ENCODE measurements at regions not wholly inside any gene's neighbourhood (a gene's known extent, or its start where the extent isn't known, plus 50 kb on each side); places are given as distances from the start of the nearest gene placed in this dataset.

DNA sequence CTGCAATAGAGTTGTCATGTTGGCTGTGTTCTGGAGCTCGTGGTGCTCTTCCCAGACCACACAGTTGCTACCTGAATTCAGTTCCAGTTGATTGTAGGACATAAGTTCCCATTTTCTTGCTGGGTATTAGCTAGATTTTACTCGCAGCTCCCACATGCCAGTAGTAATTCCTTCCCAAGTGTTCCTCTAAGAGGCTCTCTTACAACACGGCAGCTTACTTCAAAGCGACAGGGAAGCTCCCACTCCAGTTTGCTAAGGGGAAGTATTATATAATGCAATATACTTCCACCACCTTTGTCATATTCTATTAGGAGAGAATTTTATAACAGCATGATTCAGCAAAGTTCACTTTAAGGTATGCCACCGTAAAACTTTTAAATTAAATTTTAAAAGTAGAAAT lies 623.0 kb downstream of the SLCO4C1 start:
- H3K9me3 Mint-ChIP-seq = no peaks in the 10 kb centered on the region
- H3K27me3 Mint-ChIP-seq (ENCODE audit: low read depth, poor library complexity) = no peaks in the 10 kb centered on the region
- TF ChIP-seq, protein P1, sequence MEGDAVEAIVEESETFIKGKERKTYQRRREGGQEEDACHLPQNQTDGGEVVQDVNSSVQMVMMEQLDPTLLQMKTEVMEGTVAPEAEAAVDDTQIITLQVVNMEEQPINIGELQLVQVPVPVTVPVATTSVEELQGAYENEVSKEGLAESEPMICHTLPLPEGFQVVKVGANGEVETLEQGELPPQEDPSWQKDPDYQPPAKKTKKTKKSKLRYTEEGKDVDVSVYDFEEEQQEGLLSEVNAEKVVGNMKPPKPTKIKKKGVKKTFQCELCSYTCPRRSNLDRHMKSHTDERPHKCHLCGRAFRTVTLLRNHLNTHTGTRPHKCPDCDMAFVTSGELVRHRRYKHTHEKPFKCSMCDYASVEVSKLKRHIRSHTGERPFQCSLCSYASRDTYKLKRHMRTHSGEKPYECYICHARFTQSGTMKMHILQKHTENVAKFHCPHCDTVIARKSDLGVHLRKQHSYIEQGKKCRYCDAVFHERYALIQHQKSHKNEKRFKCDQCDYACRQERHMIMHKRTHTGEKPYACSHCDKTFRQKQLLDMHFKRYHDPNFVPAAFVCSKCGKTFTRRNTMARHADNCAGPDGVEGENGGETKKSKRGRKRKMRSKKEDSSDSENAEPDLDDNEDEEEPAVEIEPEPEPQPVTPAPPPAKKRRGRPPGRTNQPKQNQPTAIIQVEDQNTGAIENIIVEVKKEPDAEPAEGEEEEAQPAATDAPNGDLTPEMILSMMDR (IDR thresholded peaks at IDR 0.05) = no peak
- H3K27ac Mint-ChIP-seq = no peak overlapping the region
- peaks cover 15% of the 10 kb centered on the region for H3K4me1 Mint-ChIP-seq
- H3K4me3 Mint-ChIP-seq = no peak overlapping the region
- DNase-seq = no peak
- no peaks in the 10 kb centered on the region for H3K36me3 Mint-ChIP-seq (ENCODE audit: low read depth)

DNA sequence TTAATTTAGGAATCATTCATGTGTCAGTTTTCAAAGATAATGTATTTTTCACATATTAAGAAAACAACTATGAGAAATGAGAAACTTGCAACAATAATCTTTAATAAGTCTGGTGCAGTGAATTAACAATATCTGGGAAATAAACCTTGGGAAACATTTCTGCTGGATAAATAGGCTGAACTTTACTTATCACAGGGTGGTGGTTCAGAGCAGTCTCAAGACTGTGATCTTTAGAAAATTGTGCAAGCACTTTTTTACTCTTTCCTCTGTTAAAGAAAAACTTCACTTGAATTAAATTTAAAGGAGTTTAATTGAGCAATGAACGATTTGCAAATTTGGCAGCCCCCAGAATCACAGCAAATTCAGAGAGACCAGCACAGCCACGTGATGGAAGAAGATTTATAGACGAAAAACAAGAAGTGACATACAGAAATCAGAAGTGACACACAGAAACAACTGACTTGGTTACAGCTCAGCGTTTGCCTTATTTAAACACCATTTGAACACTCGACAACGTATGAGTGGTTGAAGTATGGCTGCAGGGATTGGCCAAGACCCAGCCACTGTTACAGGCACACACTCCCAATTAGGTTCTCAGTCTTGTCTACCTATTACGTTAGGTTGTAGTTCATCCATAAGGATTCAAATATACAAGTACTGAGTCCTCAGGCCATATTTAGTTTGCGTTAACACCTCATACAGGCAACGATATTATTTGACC lies 631.9 kb downstream of the SLCO4C1 start:
- Mint-ChIP-seq H3K27ac (no peak overlapping the region), H3K4me1 (no peaks in the 10 kb centered on the region), H3K36me3 (ENCODE audit: low read depth) (no peaks in the 10 kb centered on the region), H3K9me3 (no peaks in the 10 kb centered on the region), H3K4me3 (no peak overlapping the region), H3K27me3 (ENCODE audit: low read depth, poor library complexity) (no peaks in the 10 kb centered on the region)
- TF ChIP-seq, protein P1 (IDR thresholded peaks at IDR 0.05) = no peak
- DNase-seq = no peak

DNA sequence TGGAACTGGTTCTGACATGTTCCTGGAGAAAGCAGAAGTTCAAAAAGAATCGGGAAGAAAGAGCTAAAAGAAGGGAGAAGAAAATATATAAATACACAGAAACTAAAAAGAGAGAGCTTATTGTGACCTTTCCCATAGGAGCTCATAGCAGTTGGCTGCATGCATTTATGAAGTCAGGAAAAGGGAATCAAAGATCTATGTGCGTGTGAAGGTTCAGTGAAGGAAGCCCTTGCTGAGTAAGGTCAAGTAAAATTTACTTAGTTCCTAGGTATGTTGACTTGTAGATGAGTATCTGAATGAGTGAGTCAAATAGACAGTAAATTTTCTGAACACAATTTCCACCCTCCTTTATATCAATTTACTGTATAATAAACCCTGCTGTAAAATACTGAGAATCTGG lies 632.5 kb downstream of the SLCO4C1 start:
- H3K4me1 Mint-ChIP-seq = no peaks in the 10 kb centered on the region
- DNase-seq = no peak
- TF ChIP-seq, protein P1 (IDR thresholded peaks at IDR 0.05) = no peak
- H3K27me3 Mint-ChIP-seq (ENCODE audit: low read depth, poor library complexity) = peaks cover 6% of the 10 kb centered on the region
- no peaks in the 10 kb centered on the region for H3K9me3 Mint-ChIP-seq
- no peaks in the 10 kb centered on the region for H3K36me3 Mint-ChIP-seq (ENCODE audit: low read depth)
- no peak overlapping the region for H3K4me3 Mint-ChIP-seq
- no peak overlapping the region for H3K27ac Mint-ChIP-seq

DNA sequence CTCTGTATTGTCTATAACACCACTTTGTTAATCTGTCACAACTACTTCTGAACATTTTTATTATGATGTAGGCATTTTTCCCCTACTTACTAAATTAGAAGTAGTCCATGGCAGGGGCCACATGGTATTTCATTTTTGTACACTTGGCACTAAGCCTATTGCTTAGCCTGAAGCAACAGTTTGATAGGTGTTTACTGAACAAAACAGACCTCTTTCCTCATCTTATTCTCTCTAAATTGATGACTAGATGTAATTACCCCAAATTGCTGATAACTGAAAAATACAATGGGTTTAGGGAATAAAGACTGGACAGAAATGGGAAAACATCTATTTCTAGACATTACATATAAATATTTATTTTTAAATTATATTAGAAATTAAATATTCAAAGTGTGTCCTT lies 633.8 kb downstream of the SLCO4C1 start:
- no peaks in the 10 kb centered on the region for H3K36me3 Mint-ChIP-seq (ENCODE audit: low read depth)
- H3K9me3 Mint-ChIP-seq = no peaks in the 10 kb centered on the region
- TF ChIP-seq, protein P1 (IDR thresholded peaks at IDR 0.05) = no peak
- H3K27me3 Mint-ChIP-seq (ENCODE audit: low read depth, poor library complexity) = peaks cover 7% of the 10 kb centered on the region
- no peak for DNase-seq
- no peak overlapping the region for H3K27ac Mint-ChIP-seq
- H3K4me3 Mint-ChIP-seq = no peak overlapping the region
- no peaks in the 10 kb centered on the region for H3K4me1 Mint-ChIP-seq

DNA sequence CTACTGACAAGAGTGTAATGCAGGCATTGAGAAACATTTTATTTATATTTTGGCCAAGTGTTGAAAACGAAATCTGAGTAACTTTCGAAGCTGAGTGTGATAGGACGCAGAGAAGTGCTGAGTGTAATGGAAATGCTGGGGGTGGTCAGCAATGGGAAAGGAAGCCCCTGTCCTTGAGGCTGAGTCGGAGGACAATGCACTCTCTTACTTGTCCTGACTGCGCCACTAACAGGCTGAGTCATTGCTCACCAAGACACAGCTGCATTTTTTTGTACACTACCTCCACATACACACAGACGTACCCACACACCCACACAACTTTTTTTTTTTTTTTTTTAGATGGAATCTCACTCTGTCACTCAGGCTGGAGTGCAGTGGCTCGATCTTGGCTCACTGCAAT lies 637.7 kb downstream of the SLCO4C1 start:
- no peaks in the 10 kb centered on the region for H3K4me1 Mint-ChIP-seq
- peaks cover 7% of the 10 kb centered on the region for H3K27me3 Mint-ChIP-seq (ENCODE audit: low read depth, poor library complexity)
- H3K4me3 Mint-ChIP-seq = no peak overlapping the region
- H3K9me3 Mint-ChIP-seq = no peaks in the 10 kb centered on the region
- no peaks in the 10 kb centered on the region for H3K36me3 Mint-ChIP-seq (ENCODE audit: low read depth)
- H3K27ac Mint-ChIP-seq = no peak overlapping the region
- TF ChIP-seq, protein P1 (IDR thresholded peaks at IDR 0.05) = no peak
- DNase-seq = no peak

DNA sequence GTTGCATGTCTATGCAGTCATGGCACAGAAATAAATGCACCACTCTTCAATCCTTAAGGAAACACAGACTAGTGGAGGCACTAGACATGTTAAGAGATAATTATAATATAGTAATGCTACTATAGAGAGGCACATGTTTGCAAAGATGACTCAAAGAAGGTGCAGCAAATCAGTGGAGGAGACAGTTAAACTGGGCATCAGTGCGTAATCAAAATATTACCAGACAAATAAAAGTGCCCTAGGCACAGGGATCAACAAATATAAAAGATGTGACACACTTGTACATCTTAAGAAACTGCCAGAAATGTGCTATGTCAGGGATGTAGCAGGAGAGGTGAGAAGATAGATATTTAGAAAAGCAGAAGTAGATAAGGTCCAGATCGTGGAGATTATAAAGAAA lies 642.1 kb downstream of the SLCO4C1 start:
- H3K4me1 Mint-ChIP-seq = no peaks in the 10 kb centered on the region
- no peaks in the 10 kb centered on the region for H3K9me3 Mint-ChIP-seq
- DNase-seq = no peak
- H3K36me3 Mint-ChIP-seq (ENCODE audit: low read depth) = no peaks in the 10 kb centered on the region
- no peak overlapping the region for H3K27ac Mint-ChIP-seq
- TF ChIP-seq, protein P1 (IDR thresholded peaks at IDR 0.05) = no peak
- H3K27me3 Mint-ChIP-seq (ENCODE audit: low read depth, poor library complexity) = peaks cover 6% of the 10 kb centered on the region
- no peak overlapping the region for H3K4me3 Mint-ChIP-seq

Data from nephron progenitor cell (in vitro differentiated cells).